GM12872 (cell line): ENCODE measurements at regions not wholly inside any gene's neighbourhood (a gene's known extent, or its start where the extent isn't known, plus 50 kb on each side); places are given as distances from the start of the nearest gene placed in this dataset.

Experiments used
- TF ChIP-seq, protein P1 (sequence below): IDR thresholded peaks from 3 replicates; pipeline ENCODE4 v1.5.1; 2011; ENCODE audit warnings: low read depth, mild to moderate bottlenecking, low read length, moderate library complexity; ENCODE audit not compliant: insufficient read depth

DNA sequence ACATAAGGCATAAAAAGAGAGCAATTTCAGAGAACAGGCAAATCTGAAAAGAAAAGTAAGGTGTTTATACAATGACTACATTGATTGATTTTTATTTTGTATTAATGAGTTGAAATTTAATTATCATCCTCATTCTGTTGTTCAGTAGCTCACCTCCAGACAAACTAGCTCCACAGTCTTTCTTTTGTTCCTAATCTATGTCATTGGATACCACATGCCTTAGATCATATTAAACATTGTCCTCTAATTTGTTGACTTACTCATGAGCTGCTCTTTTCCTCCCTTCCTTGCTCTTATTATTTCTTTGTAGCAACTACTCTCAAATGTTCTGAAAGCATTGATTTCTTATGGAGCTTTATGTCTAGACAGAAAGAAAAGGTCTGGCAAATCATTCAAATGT is 185.5 kb upstream of the ZSWIM2 start:
- TF ChIP-seq, protein P1, sequence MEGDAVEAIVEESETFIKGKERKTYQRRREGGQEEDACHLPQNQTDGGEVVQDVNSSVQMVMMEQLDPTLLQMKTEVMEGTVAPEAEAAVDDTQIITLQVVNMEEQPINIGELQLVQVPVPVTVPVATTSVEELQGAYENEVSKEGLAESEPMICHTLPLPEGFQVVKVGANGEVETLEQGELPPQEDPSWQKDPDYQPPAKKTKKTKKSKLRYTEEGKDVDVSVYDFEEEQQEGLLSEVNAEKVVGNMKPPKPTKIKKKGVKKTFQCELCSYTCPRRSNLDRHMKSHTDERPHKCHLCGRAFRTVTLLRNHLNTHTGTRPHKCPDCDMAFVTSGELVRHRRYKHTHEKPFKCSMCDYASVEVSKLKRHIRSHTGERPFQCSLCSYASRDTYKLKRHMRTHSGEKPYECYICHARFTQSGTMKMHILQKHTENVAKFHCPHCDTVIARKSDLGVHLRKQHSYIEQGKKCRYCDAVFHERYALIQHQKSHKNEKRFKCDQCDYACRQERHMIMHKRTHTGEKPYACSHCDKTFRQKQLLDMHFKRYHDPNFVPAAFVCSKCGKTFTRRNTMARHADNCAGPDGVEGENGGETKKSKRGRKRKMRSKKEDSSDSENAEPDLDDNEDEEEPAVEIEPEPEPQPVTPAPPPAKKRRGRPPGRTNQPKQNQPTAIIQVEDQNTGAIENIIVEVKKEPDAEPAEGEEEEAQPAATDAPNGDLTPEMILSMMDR: no peak

DNA sequence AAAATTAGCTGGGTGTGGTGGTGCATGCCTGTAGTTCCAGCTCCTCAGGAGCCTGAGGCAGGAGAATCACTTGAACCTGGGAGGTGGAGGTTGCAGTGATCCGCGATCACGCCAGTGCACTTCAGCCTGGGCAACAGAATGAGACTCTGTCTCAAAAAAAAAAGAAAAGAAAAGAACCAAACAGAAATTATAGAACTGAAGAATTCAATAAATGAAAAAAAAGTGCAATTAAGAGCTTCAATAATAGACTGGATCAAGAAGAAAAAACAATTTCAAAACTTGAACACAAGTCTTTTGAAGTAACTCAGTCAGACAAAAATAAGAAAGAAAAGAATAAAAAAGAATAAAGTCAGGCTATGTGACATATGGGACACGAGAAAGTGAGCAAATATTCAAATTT is 175.8 kb upstream of the ZSWIM2 start:
- TF ChIP-seq, protein P1: no peak

DNA sequence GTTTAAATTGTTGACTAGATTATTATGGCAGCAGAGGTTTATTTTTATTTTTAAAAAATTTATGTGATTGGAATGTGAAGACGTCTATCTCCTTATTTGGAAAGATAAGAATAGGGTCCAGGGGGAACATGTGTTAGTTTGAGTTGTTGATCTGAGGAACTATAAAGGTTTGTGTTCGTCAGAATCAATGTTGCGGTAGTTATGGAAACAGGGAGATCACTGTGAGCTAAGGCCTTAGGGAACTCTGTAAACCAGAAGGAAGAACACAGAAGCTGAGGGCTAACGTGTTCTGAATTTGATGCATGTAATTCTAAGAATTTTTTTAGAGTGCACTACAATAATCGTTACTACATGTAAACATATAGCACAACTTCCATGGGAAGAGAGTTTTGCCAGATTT is 168.5 kb upstream of the ZSWIM2 start:
- TF ChIP-seq, protein P1: no peak

DNA sequence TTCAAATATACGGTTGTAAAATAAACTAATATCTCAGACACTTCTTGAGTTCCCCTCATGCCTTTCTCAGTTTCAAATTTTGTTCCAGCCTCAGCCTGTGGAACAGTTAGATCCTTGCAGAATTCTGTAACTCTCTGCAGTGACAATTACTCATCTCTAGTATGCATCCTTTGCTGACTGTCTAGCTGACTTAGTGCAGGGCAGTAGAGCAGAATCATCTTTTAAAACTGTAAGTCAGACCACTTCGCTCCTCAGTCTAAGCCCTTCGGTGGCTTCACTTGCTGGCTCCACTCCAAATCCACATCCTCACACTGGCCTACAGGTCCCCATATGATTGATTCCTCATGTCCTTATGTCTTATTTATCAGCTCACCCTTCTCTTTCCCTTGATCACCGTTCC is 164.1 kb upstream of the ZSWIM2 start:
- TF ChIP-seq, protein P1: no peak

DNA sequence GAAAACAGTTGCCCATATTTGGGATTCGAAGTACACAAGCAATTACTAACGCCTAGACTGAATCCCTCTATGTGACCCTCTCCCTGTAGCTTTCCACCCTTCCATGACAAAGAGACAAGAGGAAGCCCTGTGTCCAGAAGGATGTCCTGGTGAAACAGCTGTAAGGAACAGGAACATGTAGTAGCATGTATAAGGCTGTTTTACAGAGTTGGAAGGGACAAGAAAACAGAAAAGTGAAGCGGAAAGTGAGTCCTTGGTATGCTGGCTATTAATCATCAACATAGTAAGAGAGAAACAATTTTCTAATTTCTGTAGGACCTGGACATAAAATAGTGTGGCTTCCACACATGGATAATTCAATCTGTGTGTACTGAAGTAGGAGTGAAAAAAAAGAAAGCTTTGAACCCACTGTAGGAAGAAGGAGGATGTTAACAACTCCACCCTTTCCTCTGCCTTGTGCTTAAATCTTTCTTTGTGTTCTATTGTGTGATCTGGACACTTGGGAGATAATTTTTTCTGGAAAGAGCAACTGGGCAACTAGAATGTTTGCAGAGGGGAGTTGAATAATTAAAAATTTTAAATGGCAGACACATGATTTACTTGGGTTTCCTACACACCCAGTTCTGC is 162.3 kb upstream of the ZSWIM2 start:
- TF ChIP-seq, protein P1: no peak

DNA sequence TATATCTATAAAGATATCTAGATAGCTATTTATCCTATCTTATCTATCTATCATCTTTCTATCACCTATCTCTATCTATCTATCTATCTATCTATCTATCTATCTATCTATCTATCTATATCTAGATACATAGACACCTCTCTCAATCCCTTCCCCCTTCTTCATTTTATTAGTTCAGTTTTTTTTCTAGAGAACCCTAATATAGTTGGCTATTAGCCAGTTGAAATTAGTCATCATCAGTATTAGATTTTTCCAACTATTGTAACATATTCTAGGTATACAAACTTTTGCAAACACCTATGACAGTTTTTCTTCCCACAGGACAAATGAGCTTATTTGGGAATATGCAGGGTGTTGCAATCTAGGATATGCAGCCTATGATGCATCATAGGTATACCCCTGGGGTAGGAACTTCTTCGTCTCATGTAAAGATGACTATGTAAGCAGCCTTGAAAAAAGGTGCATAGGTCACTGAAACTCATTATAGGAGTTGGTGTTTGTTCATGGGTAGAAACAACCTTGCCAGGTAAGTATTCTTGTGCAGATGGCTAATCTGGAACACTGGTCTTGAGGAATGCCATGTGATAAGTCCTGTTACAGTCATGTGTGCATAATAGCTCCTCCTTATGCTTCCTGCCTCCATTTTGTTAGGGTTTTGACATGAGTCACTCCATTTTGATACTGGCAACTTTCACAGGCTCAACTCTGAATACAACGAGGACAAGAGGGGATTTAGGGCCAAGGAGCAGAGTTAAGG is 160.7 kb upstream of the ZSWIM2 start:
- TF ChIP-seq, protein P1: no peak

DNA sequence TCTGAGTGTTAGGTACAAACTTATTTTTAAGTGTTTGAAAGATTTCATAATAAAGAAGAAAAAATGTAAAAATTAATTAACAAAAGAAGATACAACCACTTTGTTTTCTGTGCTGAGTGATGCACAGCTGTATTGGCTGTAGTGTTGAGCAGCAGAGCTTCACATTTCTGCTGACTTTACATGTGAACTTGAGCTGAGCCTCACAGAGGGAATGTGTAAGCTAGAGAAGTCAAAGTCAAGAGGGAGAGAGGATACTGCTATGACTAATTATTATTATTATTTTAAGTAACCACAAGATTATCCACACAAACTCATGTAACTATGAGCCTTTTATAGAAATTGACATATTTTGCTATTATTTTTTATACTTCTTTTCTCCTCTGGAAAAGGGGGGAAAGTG is 159.1 kb upstream of the ZSWIM2 start:
- TF ChIP-seq, protein P1: no peak
